T-helper 1 cell treated with Interleukin-12 subunit alpha and Interleukin-12 subunit beta and Interleukin-4 antibody, amounts not matched to agents 30 ng/mL and 1 ng/mL, for 36 hours (primary cell): ENCODE measurements at regions not wholly inside any gene's neighbourhood (a gene's known extent, or its start where the extent isn't known, plus 50 kb on each side); places are given as distances from the start of the nearest gene placed in this dataset.

ENCODE experiments used
- intact Hi-C: fragments of 100-400 bp; cut with micrococcal nuclease; formaldehyde crosslinking; loops from one replicate; pipeline ENCODE4 v1.15.1; 2024

- intact Hi-C loops = no loop called here
Observed at GRCh38 chr14:84351646-84352045, 1178.3 kb upstream of the FLRT2 start.

- intact Hi-C loops = no loop called here
Observed at GRCh38 chr14:84361476-84361875, 1168.5 kb upstream of the FLRT2 start.

- intact Hi-C loops = no loop called here
Observed at GRCh38 chr14:84375235-84375634, 1154.7 kb upstream of the FLRT2 start.

GRCh38 chr14:84390010-84390409 lies 1139.9 kb upstream of the FLRT2 start:
- intact Hi-C loops = no loop called here

- intact Hi-C loops = no loop called here
Observed at GRCh38 chr14:84397631-84398030, 1132.3 kb upstream of the FLRT2 start.

GRCh38 chr14:84399296-84399910 lies 1130.5 kb upstream of the FLRT2 start:
- intact Hi-C loops = no loop called here

- intact Hi-C loops = no loop called here
Observed at GRCh38 chr14:84401631-84402030, 1128.3 kb upstream of the FLRT2 start.

GRCh38 chr14:84403585-84403984 lies 1126.4 kb upstream of the FLRT2 start:
- intact Hi-C loops = no loop called here

GRCh38 chr14:84404246-84404645 lies 1125.7 kb upstream of the FLRT2 start:
- intact Hi-C loops = no loop called here

- intact Hi-C loops = no loop called here
Observed at GRCh38 chr14:84409435-84409834, 1120.5 kb upstream of the FLRT2 start.

- intact Hi-C loops = no loop called here
Observed at GRCh38 chr14:84410344-84410743, 1119.6 kb upstream of the FLRT2 start.

- intact Hi-C loops = no loop called here
Observed at GRCh38 chr14:84420221-84420620, 1109.7 kb upstream of the FLRT2 start.

- intact Hi-C loops = no loop called here
Observed at GRCh38 chr14:84421621-84422020, 1108.3 kb upstream of the FLRT2 start.

GRCh38 chr14:84425968-84426367 lies 1104.0 kb upstream of the FLRT2 start:
- intact Hi-C loops = no loop called here

GRCh38 chr14:84432676-84433075 lies 1097.3 kb upstream of the FLRT2 start:
- intact Hi-C loops = no loop called here

- intact Hi-C loops = no loop called here
Observed at GRCh38 chr14:84433961-84434360, 1096.0 kb upstream of the FLRT2 start.

- intact Hi-C loops = no loop called here
Observed at GRCh38 chr14:84435820-84436324, 1094.1 kb upstream of the FLRT2 start.

GRCh38 chr14:84436528-84436927 lies 1093.4 kb upstream of the FLRT2 start:
- intact Hi-C loops = no loop called here

GRCh38 chr14:84442521-84442920 lies 1087.4 kb upstream of the FLRT2 start:
- intact Hi-C loops = no loop called here

GRCh38 chr14:84445486-84445885 lies 1084.5 kb upstream of the FLRT2 start:
- intact Hi-C loops = no loop called here

- intact Hi-C loops = no loop called here
Observed at GRCh38 chr14:84446250-84446649, 1083.7 kb upstream of the FLRT2 start.

GRCh38 chr14:84453307-84453950 lies 1076.5 kb upstream of the FLRT2 start:
- intact Hi-C loops = no loop called here

GRCh38 chr14:84454114-84454513 lies 1075.8 kb upstream of the FLRT2 start:
- intact Hi-C loops = no loop called here
